Right atrium auricular region (tissue), 2 donors: ENCODE measurements at regions not wholly inside any gene's neighbourhood (a gene's known extent, or its start where the extent isn't known, plus 50 kb on each side); places are given as distances from the start of the nearest gene placed in this dataset.
"Not testable (repeated sequence)": the region's sequence is repeated elsewhere in the genome, so short reads cannot be mapped to it uniquely, and the experiment has no call there.

Experiments
- DNase-seq: peaks from one replicate; pipeline ENCODE4 v3.0.0-alpha.2; 2019; ENCODE audit warnings: low spot score
- H3K27ac ChIP-seq, 2 donors: fragments of 200-600 bp; sonication (generic); 1 replicate in 1 of 2; 2 replicates in 1 of 2; pipeline ENCODE4 v1.5.1; 2016 to 2019
- H3K27me3 ChIP-seq, 2 donors: fragments of 200-600 bp; sonication (generic); one replicate each; pipeline versions ENCODE4 v1.5.1 to v1.6.0; 2017 to 2019
- H3K36me3 ChIP-seq: fragments of 200-600 bp; sonication (generic); one replicate; pipeline ENCODE4 v1.5.1; 2016
- H3K4me1 ChIP-seq, 2 donors: fragments of 200-600 bp; sonication (generic); one replicate each; pipeline versions ENCODE4 v1.5.1 to v1.6.0; 2017 to 2019
- H3K4me3 ChIP-seq, 2 donors: fragments of 200-600 bp; sonication (generic); 1 replicate in 1 of 2; 2 replicates in 1 of 2; pipeline ENCODE4 v1.5.1; 2017 to 2019; ENCODE audit warnings: mild to moderate bottlenecking in 1 of 2, moderate library complexity in 1 of 2
- H3K9me3 ChIP-seq, 2 donors: fragments of 200-600 bp; sonication (generic); one replicate each; pipeline ENCODE4 v1.5.1; 2019
- CTCF ChIP-seq, 2 donors: fragments of 200-600 bp; sonication (generic); IDR thresholded peaks; one replicate each; pipeline ENCODE4 v1.5.1; 2019; ENCODE audit warnings: antibody characterized with exemption in 2 of 2

GRCh38 chr4:130035391-130035790 lies 939.4 kb downstream of the C4orf33 start:
- no peak for DNase-seq
- H3K27ac ChIP-seq: no peak overlapping the region
- no peak for TF ChIP-seq CTCF (IDR thresholded peaks at IDR 0.05)
- no peaks in the 10 kb centered on the region for H3K36me3 ChIP-seq
- H3K9me3 ChIP-seq: no peaks in the 10 kb centered on the region
- no peaks in the 10 kb centered on the region for H3K4me1 ChIP-seq
- no peak overlapping the region for H3K4me3 ChIP-seq
- H3K27me3 ChIP-seq: no peaks in the 10 kb centered on the region

GRCh38 chr4:130037866-130038265 lies 941.9 kb downstream of the C4orf33 start:
- H3K36me3 ChIP-seq, H3K27ac ChIP-seq, H3K4me1 ChIP-seq, DNase-seq, H3K27me3 ChIP-seq, H3K4me3 ChIP-seq, H3K9me3 ChIP-seq: not testable (repeated sequence)

- not testable (repeated sequence) for DNase-seq, H3K4me3 ChIP-seq, H3K27me3 ChIP-seq, H3K27ac ChIP-seq, H3K9me3 ChIP-seq, H3K4me1 ChIP-seq, H3K36me3 ChIP-seq
Measured at GRCh38 chr4:130038540-130038939, 942.6 kb downstream of the C4orf33 start.

- DNase-seq: no peak
- Histone ChIP-seq H3K27ac (no peak overlapping the region), H3K36me3 (no peaks in the 10 kb centered on the region), H3K9me3 (no peaks in the 10 kb centered on the region), H3K27me3 (no peaks in the 10 kb centered on the region), H3K4me1 (no peaks in the 10 kb centered on the region), H3K4me3 (no peak overlapping the region)
- TF ChIP-seq CTCF (IDR thresholded peaks at IDR 0.05): no peak
Measured at GRCh38 chr4:130043732-130044160, 947.8 kb downstream of the C4orf33 start.

- H3K36me3 ChIP-seq: no peaks in the 10 kb centered on the region
- no peak overlapping the region for H3K4me3 ChIP-seq
- no peak overlapping the region for H3K27ac ChIP-seq
- DNase-seq: no peak
- no peaks in the 10 kb centered on the region for H3K4me1 ChIP-seq
- no peak for TF ChIP-seq CTCF (IDR thresholded peaks at IDR 0.05)
- H3K9me3 ChIP-seq: no peaks in the 10 kb centered on the region
- H3K27me3 ChIP-seq: no peaks in the 10 kb centered on the region
Measured at GRCh38 chr4:130044788-130045531, 949.0 kb downstream of the C4orf33 start.

- TF ChIP-seq CTCF (IDR thresholded peaks at IDR 0.05): no peak
Measured at GRCh38 chr4:130053723-130054122, 957.8 kb downstream of the C4orf33 start.

GRCh38 chr4:130054908-130055307 lies 959.0 kb downstream of the C4orf33 start:
- H3K4me1 ChIP-seq: no peaks in the 10 kb centered on the region

More at GRCh38 chr4:130053723-130054122, 957.8 kb downstream of the C4orf33 start:
- Histone ChIP-seq H3K4me3 (no peak overlapping the region), H3K27ac (no peak overlapping the region), H3K27me3 (no peaks in the 10 kb centered on the region), H3K36me3 (no peaks in the 10 kb centered on the region), H3K9me3 (no peaks in the 10 kb centered on the region), H3K4me1 (no peaks in the 10 kb centered on the region)
- DNase-seq: no peak

More at GRCh38 chr4:130054908-130055307, 959.0 kb downstream of the C4orf33 start:
- DNase-seq: no peak
- H3K36me3 ChIP-seq: no peaks in the 10 kb centered on the region
- H3K4me3 ChIP-seq: no peak overlapping the region
- H3K27ac ChIP-seq: no peak overlapping the region
- no peak for TF ChIP-seq CTCF (IDR thresholded peaks at IDR 0.05)
- no peaks in the 10 kb centered on the region for H3K9me3 ChIP-seq
- no peaks in the 10 kb centered on the region for H3K27me3 ChIP-seq
